Iris pigment epithelial cell (primary cell): ENCODE measurements at regions not wholly inside any gene's neighbourhood (a gene's known extent, or its start where the extent isn't known, plus 50 kb on each side); places are given as distances from the start of the nearest gene placed in this dataset.

Source experiments
- DNase-seq: peaks from one replicate; pipeline ENCODE4 v3.0.0-alpha.2; 2011; ENCODE audit warnings: low read depth

DNA sequence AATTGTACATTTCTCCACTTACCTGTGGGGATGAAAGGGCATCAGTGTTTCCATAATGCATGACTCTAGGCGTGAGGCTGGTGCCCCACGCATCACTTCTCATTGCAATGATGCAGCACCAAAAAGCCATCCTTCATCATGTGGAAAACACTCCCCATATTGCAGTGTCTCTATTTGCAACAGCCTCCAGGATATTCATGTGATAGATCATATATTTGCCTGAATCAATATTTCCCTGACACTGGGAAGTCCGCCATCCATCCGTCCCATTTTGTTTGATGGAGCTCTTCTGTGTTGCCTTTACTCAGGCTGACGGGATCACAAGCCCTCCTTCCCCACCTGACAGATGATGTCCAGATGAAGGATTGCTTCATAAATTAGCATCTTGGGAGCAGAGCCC is 74.5 kb upstream of the CAMK1G start:
- no peak for DNase-seq

DNA sequence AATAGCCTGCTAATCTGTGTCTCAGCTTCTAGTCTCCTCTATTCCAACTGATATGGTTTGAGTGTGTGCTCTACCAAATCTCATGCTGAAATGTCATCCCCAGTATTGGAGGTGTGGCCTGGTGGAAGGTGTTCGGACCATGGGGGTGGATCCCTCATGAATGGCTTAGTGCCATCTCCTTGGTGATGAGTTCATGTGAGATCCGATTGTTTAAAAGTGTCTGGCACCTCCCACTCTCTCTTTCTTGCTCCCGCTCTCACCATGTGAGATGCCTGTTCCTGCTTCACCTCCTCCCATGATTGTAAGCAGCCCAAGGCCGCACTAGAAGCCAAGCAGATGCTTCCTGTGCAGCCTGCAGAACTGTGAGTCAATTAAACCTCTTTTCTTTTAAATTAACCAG is 73.5 kb upstream of the CAMK1G start:
- no peak for DNase-seq

DNA sequence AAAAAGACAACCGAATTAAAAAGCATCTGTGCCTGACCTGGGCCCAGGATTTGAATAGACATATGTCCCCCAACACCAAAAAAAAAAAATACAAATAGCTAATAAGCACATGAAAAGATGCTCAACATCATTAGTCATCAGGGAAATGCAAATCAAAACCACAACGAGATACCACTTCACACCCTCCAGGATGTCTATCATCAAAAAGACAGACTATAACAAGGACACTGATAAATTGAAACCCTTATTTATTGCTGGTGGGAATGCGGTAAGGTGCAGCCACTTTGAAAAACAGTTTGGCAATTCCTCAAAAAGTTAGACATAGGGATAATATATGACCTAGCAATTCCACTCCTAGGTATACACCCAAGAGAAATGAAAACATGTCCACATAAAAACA is 72.3 kb upstream of the CAMK1G start:
- DNase-seq: no peak

DNA sequence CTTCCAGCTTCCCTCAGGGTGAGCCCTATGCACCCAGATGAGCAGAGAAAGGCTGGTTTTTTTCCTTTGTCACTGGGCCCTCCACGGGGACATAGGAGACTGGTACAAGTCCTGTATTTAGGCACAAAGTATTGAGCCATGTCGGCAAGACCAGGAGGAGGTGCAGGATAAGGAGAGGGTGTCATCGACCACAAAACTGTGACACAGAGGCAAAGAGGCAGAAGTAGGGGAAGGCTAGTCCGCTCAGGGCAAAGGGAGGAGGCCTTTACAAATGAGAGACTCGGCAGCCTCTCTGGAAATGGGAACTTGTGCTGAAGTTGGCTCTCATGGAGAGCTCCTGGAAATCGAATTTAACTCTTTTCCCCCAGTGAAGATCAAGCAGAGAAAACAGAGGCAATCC is 70.7 kb upstream of the CAMK1G start:
- DNase-seq: no peak

DNA sequence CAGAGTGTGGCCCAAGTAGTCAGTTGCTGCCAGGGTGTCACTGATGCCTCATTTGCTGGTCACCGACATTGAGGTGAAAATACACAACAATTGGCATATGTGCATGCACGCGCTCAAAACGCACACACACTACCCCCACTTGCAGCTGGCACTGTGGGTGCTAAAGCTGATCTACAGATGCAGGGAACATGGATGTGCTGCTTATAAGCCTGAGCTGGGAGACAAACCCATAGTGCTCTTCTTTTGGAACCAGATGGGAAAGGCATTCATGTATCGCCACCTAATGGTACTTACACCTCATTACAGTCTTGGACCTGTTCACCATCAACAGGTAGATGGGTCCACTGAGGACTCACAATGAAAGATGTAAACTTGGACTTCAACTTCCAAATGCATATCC is 70.3 kb upstream of the CAMK1G start:
- DNase-seq: peak; percentile 67

DNA sequence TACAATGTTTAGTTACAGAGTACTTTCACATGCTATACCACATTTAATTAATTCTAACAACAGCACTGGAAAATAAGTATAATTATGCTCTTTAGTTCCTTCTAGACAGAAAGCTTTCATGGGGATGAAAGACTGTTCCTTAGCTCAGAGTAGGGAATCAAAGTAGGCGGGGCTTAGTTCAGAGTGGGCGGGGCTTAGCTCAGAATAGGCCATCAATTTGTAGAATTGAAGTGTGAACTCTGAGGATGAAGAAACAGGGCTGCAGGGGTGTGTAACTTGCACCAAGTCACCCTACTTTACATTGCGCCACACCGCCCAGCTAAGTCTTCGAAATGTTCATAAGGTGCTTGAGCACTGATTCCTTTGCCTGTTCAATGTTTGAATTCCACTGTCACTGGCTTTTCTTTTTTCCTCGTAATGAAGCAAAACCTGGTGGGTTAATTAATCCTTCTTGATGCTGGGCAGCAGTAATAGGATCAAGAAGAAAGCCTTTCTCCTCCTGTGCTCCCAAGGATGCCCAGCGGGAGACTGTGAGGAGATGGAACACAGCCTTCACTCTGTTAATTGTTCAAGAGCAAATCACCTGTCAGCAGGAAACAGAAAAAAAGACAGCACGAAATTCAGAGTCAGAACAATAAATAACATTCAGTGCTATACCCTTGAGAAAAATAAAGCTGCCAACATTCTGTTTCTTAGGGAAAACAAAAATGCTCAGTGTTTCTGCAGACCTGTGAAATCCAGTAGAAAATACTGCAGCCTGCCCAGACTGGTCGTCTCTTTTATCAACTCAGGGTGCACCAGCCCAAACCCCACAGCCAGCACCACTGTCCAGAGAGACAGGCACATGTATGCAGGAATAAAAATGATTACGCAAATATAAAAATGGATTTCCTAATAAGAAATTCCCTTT is 66.5 kb upstream of the CAMK1G start:
- DNase-seq: no peak

DNA sequence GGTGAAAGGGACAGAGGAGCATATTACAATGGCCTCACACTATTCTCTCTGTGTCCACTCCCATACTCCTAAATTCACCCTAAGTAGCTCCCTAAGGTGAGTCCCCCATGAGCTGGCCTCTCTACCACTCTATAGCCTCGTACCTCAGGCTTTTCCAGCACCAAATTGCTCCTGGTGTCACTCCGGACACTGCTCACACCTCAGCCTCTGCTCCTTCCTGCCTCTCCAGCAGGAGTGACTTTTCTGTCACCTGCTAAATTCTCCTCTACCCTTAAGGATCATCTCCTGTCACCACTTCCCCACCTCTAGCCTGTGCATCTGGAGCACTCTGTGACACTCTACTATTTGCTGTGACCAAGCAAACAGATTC is 65.8 kb upstream of the CAMK1G start:
- DNase-seq: no peak

DNA sequence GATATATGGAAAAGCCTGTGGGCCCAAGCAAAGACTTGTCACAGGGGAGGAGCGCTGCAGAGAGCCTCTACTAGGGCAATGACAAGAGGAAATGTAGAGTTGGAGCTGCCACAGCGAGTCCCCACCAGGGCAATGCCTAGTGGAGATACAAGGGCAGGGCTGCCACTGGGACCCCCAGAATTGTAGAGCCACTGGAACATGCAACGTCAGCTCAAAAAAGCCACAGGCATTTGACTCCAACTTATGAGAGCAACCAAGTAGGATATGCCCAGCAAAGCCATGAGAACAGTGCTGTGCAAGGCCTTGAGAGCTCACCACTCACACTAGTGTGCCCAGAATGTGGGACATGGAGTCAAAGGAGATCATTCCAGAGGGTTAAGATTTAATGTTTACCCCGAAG is 63.7 kb upstream of the CAMK1G start:
- DNase-seq: no peak

DNA sequence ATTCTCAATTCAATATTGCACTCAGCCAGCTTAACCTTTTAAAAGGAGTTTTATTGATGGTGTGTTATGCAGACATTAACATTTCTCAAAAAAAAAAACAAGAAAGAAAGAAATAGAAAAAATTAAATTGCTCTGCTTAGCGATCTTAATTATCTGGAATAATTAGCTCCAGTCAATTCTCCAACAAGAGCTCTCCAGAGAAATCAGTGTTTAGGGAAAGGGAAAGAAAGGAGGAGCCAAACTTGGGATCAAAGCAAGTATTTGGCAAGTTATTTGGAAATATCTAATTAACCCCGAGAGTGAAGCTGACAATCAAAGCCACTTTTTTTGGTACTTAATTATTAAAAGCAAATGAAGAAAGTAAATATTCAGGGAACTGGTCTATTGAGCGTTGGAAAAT is 60.7 kb upstream of the CAMK1G start:
- DNase-seq: no peak

DNA sequence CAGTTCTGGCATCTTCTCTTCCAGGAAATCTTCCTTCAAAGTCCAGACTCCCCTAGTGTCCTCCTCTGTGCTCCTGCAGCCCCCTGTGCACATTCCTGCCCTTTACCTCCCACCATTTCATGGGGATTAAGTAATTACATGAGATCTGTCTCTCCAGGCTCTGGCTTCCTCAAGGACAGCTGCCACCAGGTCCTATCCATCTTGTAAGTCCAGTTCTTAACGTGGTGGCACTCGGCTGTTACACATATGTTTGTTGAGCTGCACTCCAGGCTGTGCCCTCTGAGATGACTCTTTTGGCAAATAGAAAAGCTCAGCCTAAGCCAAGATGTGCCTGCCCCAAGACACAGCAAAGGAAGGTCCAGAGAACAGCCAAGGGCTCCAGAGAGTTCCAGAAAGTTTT is 57.4 kb upstream of the CAMK1G start:
- DNase-seq: no peak

DNA sequence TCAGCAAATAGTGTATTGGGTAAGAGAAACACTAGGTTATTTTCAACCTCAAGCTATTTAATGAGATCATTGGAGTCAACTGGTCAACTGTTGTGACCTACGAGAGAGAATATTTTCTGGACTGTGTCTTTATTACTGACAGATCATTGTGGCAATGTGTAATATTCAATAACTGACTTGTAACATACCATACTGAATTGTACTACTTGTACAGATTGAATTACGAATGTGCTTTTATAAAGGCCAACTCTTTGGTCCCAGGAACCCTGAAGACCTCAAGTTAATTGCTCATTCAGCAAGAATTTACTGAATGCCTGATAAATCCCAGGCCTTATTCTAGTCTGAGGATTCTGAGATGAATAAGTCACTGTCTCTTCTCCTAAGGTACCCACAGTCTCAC is 56.1 kb upstream of the CAMK1G start:
- peak; percentile 81 for DNase-seq

DNA sequence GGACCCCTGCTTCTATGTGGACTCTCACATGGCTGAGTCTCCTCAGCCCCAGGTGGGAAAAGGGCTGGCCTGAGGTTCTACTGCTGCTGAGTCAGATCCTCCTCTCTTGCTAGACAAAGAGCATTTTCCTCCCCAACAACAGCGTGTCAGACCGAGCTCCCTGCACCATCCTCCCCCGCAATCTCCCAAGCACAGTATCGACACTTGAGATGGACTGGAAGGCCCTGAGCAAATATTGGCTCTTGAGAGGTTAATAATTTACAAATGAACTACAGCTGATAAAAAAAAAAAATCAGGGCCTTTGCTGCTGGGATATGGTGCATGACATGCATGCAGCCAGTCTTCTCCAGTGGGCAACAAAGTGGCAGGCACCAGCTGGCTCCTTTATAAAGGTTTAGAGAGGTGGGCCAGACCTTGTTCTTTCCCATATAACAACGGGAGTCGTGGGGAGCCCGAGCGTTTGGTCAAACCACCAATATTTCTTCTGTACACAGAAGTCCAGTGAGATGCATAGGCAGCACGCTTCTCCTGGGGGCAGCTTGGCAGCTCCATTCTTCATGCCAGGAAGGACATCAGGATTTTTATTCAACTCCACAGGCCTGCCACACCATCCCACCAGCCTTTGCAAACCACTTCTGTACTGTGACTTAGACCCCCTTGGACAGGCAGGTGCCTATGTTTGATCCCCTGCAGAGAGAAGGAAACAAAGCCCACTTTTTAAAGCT is 55.4 kb upstream of the CAMK1G start:
- peak; percentile 59 for DNase-seq

DNA sequence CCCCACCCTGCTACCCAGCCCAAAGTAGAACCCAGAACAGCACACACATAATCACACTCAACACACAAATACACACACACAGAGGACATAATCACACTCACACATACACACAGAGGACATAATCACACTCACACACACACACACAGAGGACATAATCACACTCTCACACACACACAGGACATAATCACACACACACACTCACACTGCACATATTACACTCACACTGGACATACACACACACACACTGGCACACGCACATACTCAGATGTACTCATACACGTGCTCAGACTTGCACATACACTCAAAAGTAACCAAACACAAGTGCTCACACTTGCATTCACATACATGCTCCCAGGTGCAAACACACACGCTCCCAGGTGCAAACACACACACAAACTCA is 54.3 kb upstream of the CAMK1G start:
- no peak for DNase-seq

DNA sequence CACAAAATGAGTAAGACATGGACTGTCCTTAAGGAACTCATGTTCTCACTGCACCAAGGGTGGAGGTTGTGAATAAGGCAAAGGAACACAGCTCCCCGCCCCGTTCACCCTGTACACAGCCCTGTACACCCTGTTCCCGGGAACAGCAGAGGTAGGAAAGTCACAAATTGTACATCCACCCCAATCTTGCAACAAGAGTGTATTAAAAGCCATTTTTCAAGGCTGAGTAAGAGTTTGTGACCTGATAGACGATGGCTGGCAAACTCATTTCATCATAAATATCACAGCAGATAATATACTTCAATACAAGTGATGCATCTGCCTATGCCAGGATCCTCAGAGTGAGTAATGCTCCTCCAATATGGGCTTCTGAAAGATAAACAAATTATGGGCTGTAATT is 52.5 kb upstream of the CAMK1G start:
- DNase-seq: peak; percentile 17

DNA sequence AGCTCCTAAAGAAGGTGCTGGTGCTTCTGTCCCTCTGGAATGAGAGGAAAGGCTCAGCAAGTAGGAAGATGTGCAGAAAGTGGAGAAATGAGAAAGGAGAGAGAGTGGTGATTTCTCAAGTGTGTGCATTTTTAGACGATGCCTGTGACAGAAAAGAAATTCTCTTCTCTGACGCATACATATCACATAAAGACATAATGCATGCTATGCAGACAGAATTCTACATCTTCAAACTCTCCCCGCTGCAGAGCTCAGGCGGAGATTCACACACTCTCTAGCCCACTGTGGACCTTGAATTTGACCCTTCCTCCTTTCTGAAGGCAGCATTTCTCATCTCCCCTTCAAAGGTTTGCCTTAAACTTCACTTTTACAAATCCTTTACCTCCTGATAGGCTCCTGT is 52.0 kb upstream of the CAMK1G start:
- peak; percentile 10 for DNase-seq
